GM12878 (cell line): ENCODE measurements at regions not wholly inside any gene's neighbourhood (a gene's known extent, or its start where the extent isn't known, plus 50 kb on each side); places are given as distances from the start of the nearest gene placed in this dataset.

ENCODE experiments used
- ATAC-seq: fragments of 200-7000 bp; cut with Tn5 transposase; 3 replicates; pipeline ENCODE4 v1.9.1; 2020; ENCODE audit warnings: mild to moderate bottlenecking, moderate library complexity
- BruUV-seq: library from RNA; stranded (reverse); fragments of 400-500 nt; replicated peaks from 2 replicates; lab custom pipeline; 2021; lab: Mats Ljungman, UMichigan
- CTCF ChIA-PET: fragments of 300-600 bp; sonication (Branson Sonifier 250); formaldehyde crosslinking; extraction: SDS; loops from one replicate; lab custom pipeline; 2021; ENCODE audit warnings: inconsistent platforms; lab: Yijun Ruan, JAX
- POLR2A ChIA-PET: fragments of 350-600 bp; formaldehyde crosslinking; extraction: SDS; loops from one replicate; lab custom pipeline; 2021; ENCODE audit warnings: inconsistent platforms; lab: Charles Lee
- RAD21 ChIA-PET: fragments of 300-600 bp; sonication (Branson Sonifier 250); formaldehyde crosslinking; loops from one replicate; lab custom pipeline; 2023; ENCODE audit warnings: antibody characterized with exemption; ENCODE audit not compliant: unreplicated experiment; lab: Charles Lee
- SMC1A ChIA-PET: fragments of 300-600 bp; sonication (Branson Sonifier 250); formaldehyde crosslinking; loops from one replicate; lab custom pipeline; 2023; ENCODE audit not compliant: unreplicated experiment, uncharacterized antibody; lab: Charles Lee
- DNase-seq: peaks from one replicate; pipeline ENCODE4 v3.0.0-alpha.2; 2011; ENCODE audit warnings: low read depth, low spot score
- FAIRE-seq: peaks from 3 replicates; lab custom pipeline; 2011; peaks lifted over from hg19 to GRCh38; lab: Jason Lieb, UNC
- H2AFZ ChIP-seq: 2 replicates; pipeline ENCODE4 v1.6.0; 2011; ENCODE audit warnings: low read depth, low read length, control low read depth; ENCODE audit not compliant: control insufficient read depth
- H3K27ac ChIP-seq: 2 replicates; pipeline ENCODE4 v1.5.1; 2011; ENCODE audit warnings: control low read depth; ENCODE audit not compliant: control insufficient read depth, insufficient read depth
- H3K27me3 ChIP-seq, 2 experiments: replicated peaks in 1 of 2; 2 replicates each; pipeline versions ENCODE4 v1.6.0 to v1.6.1; 2011; ENCODE audit warnings: low read length in 1 of 2; ENCODE audit not compliant: control insufficient read depth in 2 of 2, insufficient read depth in 2 of 2
- H3K36me3 ChIP-seq, 2 experiments: 2 replicates each; pipeline ENCODE4 v1.5.1; 2011; ENCODE audit warnings: low read length in 1 of 2; ENCODE audit not compliant: control insufficient read depth in 2 of 2, insufficient read depth in 2 of 2
- H3K4me1 ChIP-seq: 2 replicates; pipeline ENCODE4 v1.6.1; 2011; ENCODE audit warnings: mild to moderate bottlenecking, low read length, moderate library complexity, mixed read lengths; ENCODE audit not compliant: control insufficient read depth, insufficient read depth
- H3K4me2 ChIP-seq: 2 replicates; pipeline ENCODE4 v1.6.0; 2011; ENCODE audit warnings: control low read depth; ENCODE audit not compliant: control insufficient read depth, insufficient read depth
- H3K4me3 ChIP-seq: fragments of 200-600 bp; sonication (generic); 2 replicates; pipeline ENCODE4 v1.5.1; 2016
- H3K79me2 ChIP-seq: 2 replicates; pipeline ENCODE4 v1.6.0; 2011; ENCODE audit warnings: low read length; ENCODE audit not compliant: control insufficient read depth, insufficient read depth
- H3K9ac ChIP-seq: 2 replicates; pipeline ENCODE4 v1.8.0; 2011; ENCODE audit warnings: low read length, control low read depth, mixed read lengths; ENCODE audit not compliant: control insufficient read depth, insufficient read depth
- H3K9me3 ChIP-seq: replicated peaks from 3 replicates; pipeline ENCODE4 v1.5.1; 2011; ENCODE audit warnings: mild to moderate bottlenecking, low read length; ENCODE audit not compliant: control insufficient read depth, insufficient read depth
- H4K20me1 ChIP-seq: 2 replicates; pipeline ENCODE4 v1.6.0; 2011; ENCODE audit not compliant: control insufficient read depth, insufficient read depth
- CREM ChIP-seq: IDR thresholded peaks from 2 replicates; pipeline ENCODE4 v1.6.1; 2014; ENCODE audit warnings: antibody characterized with exemption, low read depth
- FOXM1 ChIP-seq: IDR thresholded peaks from 2 replicates; pipeline ENCODE4 v1.6.1; 2012; ENCODE audit warnings: low read depth, mild to moderate bottlenecking, inconsistent platforms, low read length, moderate library complexity
- MEF2A ChIP-seq: IDR thresholded peaks from 2 replicates; pipeline ENCODE4 v1.6.1; 2011; ENCODE audit warnings: low read depth, mild to moderate bottlenecking, low read length, moderate library complexity; ENCODE audit not compliant: insufficient read depth
- POLR2AphosphoS2 ChIP-seq: IDR thresholded peaks from 2 replicates; pipeline ENCODE4 v1.6.1; 2011; ENCODE audit warnings: low read depth, mild to moderate bottlenecking, low read length, improper control_type of control experiment, moderate library complexity
- RUNX3 ChIP-seq: IDR thresholded peaks from 2 replicates; pipeline ENCODE4 v1.6.1; 2012; ENCODE audit warnings: low read length, inconsistent platforms
- SMARCA5 ChIP-seq: fragments of 450-650 bp; IDR thresholded peaks from 2 replicates; pipeline ENCODE4 v1.6.1; 2017; ENCODE audit warnings: mild to moderate bottlenecking
- ZNF384 ChIP-seq: IDR thresholded peaks from 2 replicates; pipeline ENCODE4 v1.6.1; 2012; ENCODE audit warnings: low read depth, mild to moderate bottlenecking, low read length, improper control_type of control experiment, borderline replicate concordance
- WGBS: methylation state at CpG from one replicate; pipeline ENCODE4 v1.1.6; 2016; ENCODE audit warnings: low lambda C conversion rate; ENCODE audit not compliant: insufficient replicate concordance, insufficient coverage; ENCODE audit errors: missing lambda C conversion rate; 5-methylcytosine and 5-hydroxymethylcytosine counted together
- in situ Hi-C: fragments of 300-500 bp; cut with MboI; formaldehyde crosslinking; loops from 9 replicates; pipeline ENCODE4 v1.14.3; 2018; ENCODE audit warnings: mixed read lengths
- intact Hi-C: fragments of 100-400 bp; cut with micrococcal nuclease; formaldehyde crosslinking; loops from one replicate; pipeline ENCODE4 v1.14.2; 2022; ENCODE audit not compliant: unreplicated experiment
- TF ChIP-seq, protein P1 (sequence below): IDR thresholded peaks from 2 replicates; pipeline ENCODE4 v1.6.1; 2011; ENCODE audit warnings: mild to moderate bottlenecking, low read depth, low read length, moderate library complexity; ENCODE audit not compliant: insufficient replicate concordance
- TF ChIP-seq, protein P2 (sequence below): fragments of 150-350 bp; IDR thresholded peaks from 2 replicates; pipeline ENCODE4 v1.6.1; 2014; ENCODE audit warnings: mild to moderate bottlenecking, low read depth, low read length
- TF ChIP-seq, protein P3 (sequence below): IDR thresholded peaks from 2 replicates; pipeline ENCODE4 v1.6.1; 2012; ENCODE audit warnings: mild to moderate bottlenecking, low read depth, low read length
- TF ChIP-seq, protein P4 (sequence below): fragments of 450-650 bp; IDR thresholded peaks from 2 replicates; pipeline ENCODE4 v1.6.1; 2017; ENCODE audit warnings: mild to moderate bottlenecking

DNA sequence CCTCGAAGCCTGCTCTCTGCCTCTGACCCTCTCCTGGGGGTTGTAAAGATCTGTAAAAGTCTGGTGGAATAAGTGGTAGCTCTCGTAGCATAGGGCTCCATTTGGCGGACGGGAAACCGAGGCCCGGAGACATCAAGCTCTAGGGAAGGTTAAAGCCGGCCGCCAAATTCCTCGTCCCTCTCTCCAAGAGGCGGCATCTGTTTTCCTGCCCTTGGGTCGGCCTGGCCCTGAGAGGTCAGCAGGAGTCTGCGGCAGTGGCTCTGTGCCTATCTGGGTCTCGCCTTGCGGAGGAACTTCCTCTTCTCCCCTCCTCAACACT is 72.4 kb downstream of the TEX51 start:
- no peak overlapping the region for H3K9ac ChIP-seq
- intact Hi-C loops: loop anchor here (5.0 kb wide), 1 partner anchor 66 kb away; no protein-coding TSS in a partner anchor
- ChIA-PET POLR2A (no interaction called here), SMC1A (interaction anchor here (0.8 to 2.4 kb wide), 3 partner anchors 78 to 443 kb away, joined by 3 to 7 read pairs (median 7); no protein-coding TSS in a partner anchor), RAD21 (interaction anchor here (1.4 to 1.7 kb wide), 4 partner anchors 193 to 443 kb away, joined by 4 to 15 read pairs (median 7); no protein-coding TSS in a partner anchor), CTCF (interaction anchor here (0.7 to 2.9 kb wide), 23 partner anchors 11 to 1226 kb away, joined by 3 to 25 read pairs (median 5); no protein-coding TSS in a partner anchor)
- peaks cover 0 to 3% of the 10 kb centered on the region in 2 experiments; a peak in 3 of 4 replicates for H3K27me3 ChIP-seq
- no peaks in the 10 kb centered on the region for H3K9me3 ChIP-seq
- FAIRE-seq (no peak), ATAC-seq (no peak)
- no peaks in the 10 kb centered on the region for H3K36me3 ChIP-seq
- no TSS peak for BruUV-seq
- no peak overlapping the region for H3K27ac ChIP-seq
- H3K4me3 ChIP-seq: no peak overlapping the region
- WGBS: 53% methylated on average over 14 of the region's 14 CpGs
- in situ Hi-C loops: no loop called here
- H3K4me1 ChIP-seq: no peaks in the 10 kb centered on the region
- H2AFZ ChIP-seq: no peak overlapping the region
- H4K20me1 ChIP-seq: no peaks in the 10 kb centered on the region
- TF ChIP-seq POLR2AphosphoS2: no peak
- TF ChIP-seq CREM: no peak
- TF ChIP-seq ZNF384: no peak
- no peak for TF ChIP-seq MEF2A
- TF ChIP-seq, protein P1, sequence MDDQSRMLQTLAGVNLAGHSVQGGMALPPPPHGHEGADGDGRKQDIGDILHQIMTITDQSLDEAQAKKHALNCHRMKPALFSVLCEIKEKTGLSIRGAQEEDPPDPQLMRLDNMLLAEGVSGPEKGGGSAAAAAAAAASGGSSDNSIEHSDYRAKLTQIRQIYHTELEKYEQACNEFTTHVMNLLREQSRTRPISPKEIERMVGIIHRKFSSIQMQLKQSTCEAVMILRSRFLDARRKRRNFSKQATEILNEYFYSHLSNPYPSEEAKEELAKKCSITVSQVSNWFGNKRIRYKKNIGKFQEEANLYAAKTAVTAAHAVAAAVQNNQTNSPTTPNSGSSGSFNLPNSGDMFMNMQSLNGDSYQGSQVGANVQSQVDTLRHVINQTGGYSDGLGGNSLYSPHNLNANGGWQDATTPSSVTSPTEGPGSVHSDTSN: no peak
- TF ChIP-seq SMARCA5: no peak
- TF ChIP-seq FOXM1: no peak
- TF ChIP-seq RUNX3: no peak
- TF ChIP-seq, protein P2, sequence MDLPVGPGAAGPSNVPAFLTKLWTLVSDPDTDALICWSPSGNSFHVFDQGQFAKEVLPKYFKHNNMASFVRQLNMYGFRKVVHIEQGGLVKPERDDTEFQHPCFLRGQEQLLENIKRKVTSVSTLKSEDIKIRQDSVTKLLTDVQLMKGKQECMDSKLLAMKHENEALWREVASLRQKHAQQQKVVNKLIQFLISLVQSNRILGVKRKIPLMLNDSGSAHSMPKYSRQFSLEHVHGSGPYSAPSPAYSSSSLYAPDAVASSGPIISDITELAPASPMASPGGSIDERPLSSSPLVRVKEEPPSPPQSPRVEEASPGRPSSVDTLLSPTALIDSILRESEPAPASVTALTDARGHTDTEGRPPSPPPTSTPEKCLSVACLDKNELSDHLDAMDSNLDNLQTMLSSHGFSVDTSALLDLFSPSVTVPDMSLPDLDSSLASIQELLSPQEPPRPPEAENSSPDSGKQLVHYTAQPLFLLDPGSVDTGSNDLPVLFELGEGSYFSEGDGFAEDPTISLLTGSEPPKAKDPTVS: no peak
- TF ChIP-seq, protein P3, sequence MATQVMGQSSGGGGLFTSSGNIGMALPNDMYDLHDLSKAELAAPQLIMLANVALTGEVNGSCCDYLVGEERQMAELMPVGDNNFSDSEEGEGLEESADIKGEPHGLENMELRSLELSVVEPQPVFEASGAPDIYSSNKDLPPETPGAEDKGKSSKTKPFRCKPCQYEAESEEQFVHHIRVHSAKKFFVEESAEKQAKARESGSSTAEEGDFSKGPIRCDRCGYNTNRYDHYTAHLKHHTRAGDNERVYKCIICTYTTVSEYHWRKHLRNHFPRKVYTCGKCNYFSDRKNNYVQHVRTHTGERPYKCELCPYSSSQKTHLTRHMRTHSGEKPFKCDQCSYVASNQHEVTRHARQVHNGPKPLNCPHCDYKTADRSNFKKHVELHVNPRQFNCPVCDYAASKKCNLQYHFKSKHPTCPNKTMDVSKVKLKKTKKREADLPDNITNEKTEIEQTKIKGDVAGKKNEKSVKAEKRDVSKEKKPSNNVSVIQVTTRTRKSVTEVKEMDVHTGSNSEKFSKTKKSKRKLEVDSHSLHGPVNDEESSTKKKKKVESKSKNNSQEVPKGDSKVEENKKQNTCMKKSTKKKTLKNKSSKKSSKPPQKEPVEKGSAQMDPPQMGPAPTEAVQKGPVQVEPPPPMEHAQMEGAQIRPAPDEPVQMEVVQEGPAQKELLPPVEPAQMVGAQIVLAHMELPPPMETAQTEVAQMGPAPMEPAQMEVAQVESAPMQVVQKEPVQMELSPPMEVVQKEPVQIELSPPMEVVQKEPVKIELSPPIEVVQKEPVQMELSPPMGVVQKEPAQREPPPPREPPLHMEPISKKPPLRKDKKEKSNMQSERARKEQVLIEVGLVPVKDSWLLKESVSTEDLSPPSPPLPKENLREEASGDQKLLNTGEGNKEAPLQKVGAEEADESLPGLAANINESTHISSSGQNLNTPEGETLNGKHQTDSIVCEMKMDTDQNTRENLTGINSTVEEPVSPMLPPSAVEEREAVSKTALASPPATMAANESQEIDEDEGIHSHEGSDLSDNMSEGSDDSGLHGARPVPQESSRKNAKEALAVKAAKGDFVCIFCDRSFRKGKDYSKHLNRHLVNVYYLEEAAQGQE: no peak
- TF ChIP-seq, protein P4, sequence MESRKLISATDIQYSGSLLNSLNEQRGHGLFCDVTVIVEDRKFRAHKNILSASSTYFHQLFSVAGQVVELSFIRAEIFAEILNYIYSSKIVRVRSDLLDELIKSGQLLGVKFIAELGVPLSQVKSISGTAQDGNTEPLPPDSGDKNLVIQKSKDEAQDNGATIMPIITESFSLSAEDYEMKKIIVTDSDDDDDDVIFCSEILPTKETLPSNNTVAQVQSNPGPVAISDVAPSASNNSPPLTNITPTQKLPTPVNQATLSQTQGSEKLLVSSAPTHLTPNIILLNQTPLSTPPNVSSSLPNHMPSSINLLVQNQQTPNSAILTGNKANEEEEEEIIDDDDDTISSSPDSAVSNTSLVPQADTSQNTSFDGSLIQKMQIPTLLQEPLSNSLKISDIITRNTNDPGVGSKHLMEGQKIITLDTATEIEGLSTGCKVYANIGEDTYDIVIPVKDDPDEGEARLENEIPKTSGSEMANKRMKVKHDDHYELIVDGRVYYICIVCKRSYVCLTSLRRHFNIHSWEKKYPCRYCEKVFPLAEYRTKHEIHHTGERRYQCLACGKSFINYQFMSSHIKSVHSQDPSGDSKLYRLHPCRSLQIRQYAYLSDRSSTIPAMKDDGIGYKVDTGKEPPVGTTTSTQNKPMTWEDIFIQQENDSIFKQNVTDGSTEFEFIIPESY: no peak
- TF ChIP-seq, all 136 proteins: peak for 0
- no peaks in the 10 kb centered on the region for H3K79me2 ChIP-seq
- H3K4me2 ChIP-seq: no peak overlapping the region
- DNase-seq: no peak
